Skeletal muscle satellite cell (primary cell): ENCODE measurements at regions not wholly inside any gene's neighbourhood (a gene's known extent, or its start where the extent isn't known, plus 50 kb on each side); places are given as distances from the start of the nearest gene placed in this dataset.

Source experiments
- H3K27me3 ChIP-seq: 2 replicates; pipeline ENCODE4 v1.7.0; 2013; ENCODE audit warnings: low read length; ENCODE audit not compliant: control insufficient read depth, insufficient read depth
- H3K36me3 ChIP-seq: 2 replicates; pipeline ENCODE4 v1.7.0; 2013; ENCODE audit warnings: mild to moderate bottlenecking, control low read depth, low read length; ENCODE audit not compliant: insufficient read depth
- H3K4me1 ChIP-seq: 2 replicates; pipeline ENCODE4 v1.7.0; 2013; ENCODE audit warnings: low read length; ENCODE audit not compliant: control insufficient read depth, insufficient read depth
- H3K4me2 ChIP-seq: 2 replicates; pipeline ENCODE4 v1.7.0; 2013; ENCODE audit warnings: mild to moderate bottlenecking, low read length
- H3K4me3 ChIP-seq: 2 replicates; pipeline ENCODE4 v1.7.0; 2013; ENCODE audit warnings: low read length
- H3K9ac ChIP-seq: 2 replicates; pipeline ENCODE4 v1.7.0; 2013; ENCODE audit warnings: mild to moderate bottlenecking, low read depth, low read length, moderate library complexity
- H3K9me3 ChIP-seq: replicated peaks from 2 replicates; pipeline ENCODE4 v1.7.0; 2013; ENCODE audit warnings: mild to moderate bottlenecking, control low read depth, low read length

DNA sequence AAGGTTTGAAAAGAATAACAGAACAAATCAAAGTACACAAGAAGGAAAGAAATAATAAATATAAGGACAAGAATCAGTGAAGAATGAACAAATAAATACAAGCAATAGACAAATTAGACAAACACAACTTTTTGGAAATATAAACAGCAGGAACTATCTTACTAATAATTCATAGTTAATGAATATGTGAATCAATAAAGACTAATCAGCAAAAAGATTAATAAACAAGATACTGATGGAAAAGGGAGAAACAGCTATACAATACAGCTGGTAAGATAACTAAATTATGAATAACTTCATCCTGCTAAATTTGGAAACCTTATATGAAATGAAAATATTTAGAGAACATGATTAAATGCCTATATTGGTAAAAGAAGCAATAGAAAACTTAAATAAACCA, 193.6 kb upstream of the SPRED2 start:
- Histone ChIP-seq H3K4me2 (no peak overlapping the region), H3K4me1 (no peaks in the 10 kb centered on the region), H3K9ac (no peak overlapping the region), H3K9me3 (no peaks in the 10 kb centered on the region), H3K36me3 (no peaks in the 10 kb centered on the region), H3K27me3 (peaks cover 44% of the 10 kb centered on the region), H3K4me3 (no peak overlapping the region)

DNA sequence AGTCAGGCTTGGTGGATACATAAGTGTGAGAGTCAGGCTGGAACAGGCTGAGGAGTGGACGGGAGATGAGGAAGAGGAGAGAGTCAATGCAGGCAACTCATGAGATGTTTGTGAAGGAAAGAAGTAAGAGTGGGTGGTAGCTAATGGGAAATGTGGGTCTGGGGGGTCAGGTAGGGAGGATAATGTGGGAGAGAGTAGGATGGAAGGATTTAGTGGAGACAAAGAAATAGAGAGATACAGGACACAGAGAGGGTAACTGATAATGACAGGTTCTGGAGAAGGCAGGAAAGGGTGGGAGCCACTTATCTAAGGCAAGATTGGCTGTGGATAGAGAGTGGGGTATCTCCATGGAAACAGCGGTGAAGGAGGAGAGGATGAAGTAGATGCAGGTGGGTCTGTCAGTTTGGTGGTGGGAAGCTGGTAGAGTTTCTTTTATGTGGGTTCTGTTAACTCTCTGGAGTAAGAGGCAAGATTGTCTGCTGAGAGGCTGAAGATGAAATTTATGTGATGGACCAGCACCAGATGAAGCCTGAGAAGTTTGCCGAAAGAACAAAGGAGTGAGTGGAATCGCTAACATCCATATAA, 190.6 kb upstream of the SPRED2 start:
- Histone ChIP-seq H3K4me1 (no peaks in the 10 kb centered on the region), H3K27me3 (peaks cover 62% of the 10 kb centered on the region), H3K4me2 (no peak overlapping the region), H3K4me3 (no peak overlapping the region), H3K9me3 (no peaks in the 10 kb centered on the region), H3K36me3 (no peaks in the 10 kb centered on the region), H3K9ac (no peak overlapping the region)

DNA sequence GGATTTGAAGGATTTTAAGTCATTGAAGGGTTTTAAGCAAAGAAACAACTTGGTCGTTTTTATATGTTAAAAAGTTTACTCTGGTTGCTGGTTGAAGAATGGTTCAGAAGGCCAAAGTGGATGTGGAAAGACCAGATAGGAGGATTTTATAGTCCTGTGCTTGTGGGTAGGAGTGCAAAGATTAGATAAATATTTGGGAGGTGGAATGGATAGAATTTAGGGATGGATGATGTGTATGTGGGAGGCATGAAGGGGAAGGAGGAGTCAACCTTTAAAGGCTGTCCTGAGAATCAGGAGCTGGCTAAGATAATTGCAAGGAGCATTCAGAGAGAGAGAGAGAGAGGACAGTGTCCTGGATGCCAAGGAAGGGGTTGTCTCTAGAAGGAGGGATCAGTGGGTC, 190.1 kb upstream of the SPRED2 start:
- H3K4me3 ChIP-seq = no peak overlapping the region
- peaks cover 68% of the 10 kb centered on the region for H3K27me3 ChIP-seq
- H3K9me3 ChIP-seq = no peaks in the 10 kb centered on the region
- H3K36me3 ChIP-seq = no peaks in the 10 kb centered on the region
- no peak overlapping the region for H3K4me2 ChIP-seq
- no peaks in the 10 kb centered on the region for H3K4me1 ChIP-seq
- H3K9ac ChIP-seq = no peak overlapping the region

DNA sequence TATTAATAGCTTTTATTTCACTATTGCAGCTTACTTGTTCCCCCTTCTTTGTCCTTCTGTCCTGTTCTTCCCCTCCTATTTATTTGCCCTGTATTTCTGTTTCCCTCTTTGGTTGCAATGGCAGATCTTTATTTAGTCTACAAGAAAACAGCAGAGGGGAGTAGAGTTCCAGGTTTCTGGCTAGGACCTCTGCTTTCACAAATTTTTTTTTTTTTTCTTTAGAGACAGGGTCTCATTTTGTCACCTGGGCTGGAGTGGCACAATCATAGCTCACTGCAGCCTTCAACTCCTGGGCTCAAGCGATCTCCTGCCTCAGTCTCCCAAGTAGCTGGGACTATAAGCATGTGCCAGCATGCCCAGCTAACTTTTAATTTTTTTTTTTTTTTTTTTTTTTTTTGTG, 188.1 kb upstream of the SPRED2 start:
- Histone ChIP-seq H3K36me3 (no peaks in the 10 kb centered on the region), H3K9ac (no peak overlapping the region), H3K4me2 (no peak overlapping the region), H3K27me3 (peaks cover 81% of the 10 kb centered on the region), H3K4me3 (no peak overlapping the region), H3K9me3 (no peaks in the 10 kb centered on the region), H3K4me1 (no peaks in the 10 kb centered on the region)

DNA sequence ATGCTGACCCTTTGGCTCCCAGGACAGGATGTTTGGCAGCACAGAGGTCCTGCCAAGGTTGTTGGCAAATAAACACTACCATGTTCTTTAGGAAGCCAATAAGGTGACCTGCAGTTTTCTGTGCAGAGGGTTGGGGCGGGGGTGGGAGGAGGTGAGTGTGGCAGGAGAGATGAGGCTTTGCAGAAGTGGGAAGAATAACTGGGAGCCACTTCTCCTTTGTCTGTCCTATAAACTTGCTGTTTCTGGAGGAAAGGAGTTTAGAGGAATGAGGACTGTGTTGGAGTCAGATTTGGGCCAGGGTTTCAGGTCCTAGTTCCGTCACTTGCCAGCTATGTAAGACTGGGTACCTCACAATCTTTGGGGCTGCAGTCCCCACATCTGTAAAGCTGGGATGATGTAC, 187.6 kb upstream of the SPRED2 start:
- Histone ChIP-seq H3K9ac (no peak overlapping the region), H3K9me3 (no peaks in the 10 kb centered on the region), H3K4me3 (no peak overlapping the region), H3K4me1 (no peaks in the 10 kb centered on the region), H3K36me3 (no peaks in the 10 kb centered on the region), H3K4me2 (no peak overlapping the region), H3K27me3 (peaks cover 81% of the 10 kb centered on the region)

DNA sequence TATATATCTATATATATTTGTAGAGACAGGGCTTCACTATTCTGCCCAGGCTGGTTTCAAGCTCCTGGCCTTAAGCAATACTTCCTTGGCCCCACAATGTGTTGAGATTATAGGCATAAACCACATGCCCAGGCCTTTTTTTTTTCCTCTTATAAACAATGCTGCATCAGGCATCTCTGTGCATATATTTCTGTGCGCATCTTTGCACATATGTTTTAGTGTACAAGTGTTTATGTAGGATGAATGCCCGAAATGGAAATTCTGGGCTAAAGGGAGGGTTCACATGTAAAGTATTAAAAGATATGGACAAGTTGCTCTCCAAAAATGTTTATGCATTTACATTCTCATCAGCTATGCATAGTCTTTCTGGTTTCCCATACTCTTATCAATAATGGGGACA, 183.2 kb upstream of the SPRED2 start:
- H3K4me3 ChIP-seq = no peak overlapping the region
- H3K4me2 ChIP-seq = no peak overlapping the region
- H3K4me1 ChIP-seq = no peaks in the 10 kb centered on the region
- no peaks in the 10 kb centered on the region for H3K9me3 ChIP-seq
- peaks cover 46% of the 10 kb centered on the region for H3K27me3 ChIP-seq
- H3K9ac ChIP-seq = no peak overlapping the region
- no peaks in the 10 kb centered on the region for H3K36me3 ChIP-seq

DNA sequence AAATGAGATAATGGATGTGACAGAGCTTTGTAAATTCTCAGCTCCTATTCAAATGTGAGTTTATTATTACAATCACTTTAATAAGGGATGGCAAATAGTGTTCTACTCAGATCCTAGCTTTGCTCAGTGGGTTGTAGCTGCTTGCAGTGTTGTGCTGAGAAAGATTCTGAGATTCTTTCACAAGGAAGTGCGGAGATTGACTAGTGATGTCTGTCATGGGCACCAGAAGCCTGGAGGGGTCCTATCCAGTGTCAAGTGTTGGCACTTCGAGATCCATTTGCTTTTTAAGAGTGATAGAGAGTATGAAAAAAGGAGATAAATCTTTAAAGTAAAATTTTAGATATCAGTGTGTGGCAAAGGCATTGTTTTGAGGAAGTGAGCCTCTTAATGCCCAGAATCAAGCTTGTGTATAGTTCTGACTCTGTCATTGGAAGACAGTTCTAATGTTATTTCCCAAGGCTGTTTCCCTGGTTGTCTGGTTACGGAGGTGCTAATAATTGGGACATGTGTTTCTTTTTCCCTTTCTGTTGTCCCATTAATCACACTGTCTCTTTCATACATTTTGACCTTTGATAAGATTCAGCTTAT, 181.7 kb upstream of the SPRED2 start:
- no peak overlapping the region for H3K4me3 ChIP-seq
- H3K9ac ChIP-seq = no peak overlapping the region
- H3K4me1 ChIP-seq = no peaks in the 10 kb centered on the region
- H3K36me3 ChIP-seq = no peaks in the 10 kb centered on the region
- H3K27me3 ChIP-seq = peaks cover 35% of the 10 kb centered on the region
- H3K9me3 ChIP-seq = no peaks in the 10 kb centered on the region
- no peak overlapping the region for H3K4me2 ChIP-seq

DNA sequence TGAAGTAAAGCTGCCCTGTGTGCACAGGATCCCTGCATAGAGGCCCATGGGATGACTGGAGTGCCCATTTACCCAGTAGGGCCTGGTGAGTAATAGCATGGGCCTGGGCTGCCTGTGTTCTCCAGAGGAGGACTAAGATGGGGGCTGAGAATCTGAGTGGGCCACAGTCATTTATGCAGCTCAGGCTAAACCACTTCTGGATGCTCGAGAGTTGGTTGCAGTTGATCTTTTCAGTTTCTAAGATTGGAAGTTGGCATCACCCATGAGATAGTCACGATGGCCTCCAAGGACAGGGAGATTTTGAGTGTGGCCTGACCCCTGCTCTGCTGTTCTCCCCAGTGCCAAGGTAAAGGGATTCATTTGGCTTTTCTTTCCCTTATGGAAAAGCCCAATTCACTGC, 179.1 kb upstream of the SPRED2 start:
- Histone ChIP-seq H3K9ac (no peak overlapping the region), H3K27me3 (peaks cover 34% of the 10 kb centered on the region), H3K4me3 (no peak overlapping the region), H3K9me3 (no peaks in the 10 kb centered on the region), H3K36me3 (no peaks in the 10 kb centered on the region), H3K4me1 (no peaks in the 10 kb centered on the region), H3K4me2 (no peak overlapping the region)

DNA sequence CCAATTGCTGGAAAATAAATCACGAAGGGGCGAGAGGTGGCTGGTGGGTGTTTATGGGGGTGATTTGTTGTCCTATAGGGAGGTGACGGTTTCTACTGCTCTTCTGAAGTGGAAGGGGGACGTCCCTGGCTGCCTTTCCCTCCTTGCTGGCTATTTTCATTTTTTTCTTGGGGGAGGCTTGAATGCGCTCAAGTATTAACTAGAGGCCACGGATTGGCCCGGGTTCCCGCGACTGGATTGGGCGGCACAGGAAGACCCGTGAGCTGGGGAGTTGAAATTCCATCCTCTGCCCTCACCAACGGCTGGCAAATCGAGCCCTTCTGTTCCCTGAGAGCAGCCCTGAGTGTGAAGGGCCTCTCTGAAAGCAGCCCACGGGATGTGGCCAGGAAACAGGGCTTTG, 176.5 kb upstream of the SPRED2 start:
- Histone ChIP-seq H3K4me1 (no peaks in the 10 kb centered on the region), H3K27me3 (peaks cover 31% of the 10 kb centered on the region), H3K36me3 (no peaks in the 10 kb centered on the region), H3K4me2 (no peak overlapping the region), H3K9ac (no peak overlapping the region), H3K4me3 (no peak overlapping the region), H3K9me3 (no peaks in the 10 kb centered on the region)

DNA sequence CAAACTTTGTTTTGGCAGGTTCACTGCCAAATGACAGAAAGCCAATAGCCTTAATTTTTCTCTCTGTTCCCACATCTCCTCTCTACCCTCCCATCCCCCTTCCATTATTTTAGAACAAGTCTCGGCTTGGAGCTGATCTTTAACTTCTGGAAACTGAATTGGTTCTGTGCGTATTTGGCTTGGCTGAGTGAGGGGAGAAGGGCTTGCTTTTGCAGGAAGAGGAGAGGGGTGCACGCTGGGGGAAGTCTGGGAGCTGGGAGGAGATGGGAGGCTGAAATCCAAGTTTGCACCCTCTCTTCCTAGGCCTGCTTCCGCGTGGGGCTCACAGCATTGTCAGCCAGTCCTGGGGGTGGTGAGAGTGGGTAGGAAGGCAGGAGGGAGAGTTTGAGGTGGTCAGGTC, 176.1 kb upstream of the SPRED2 start:
- Histone ChIP-seq H3K36me3 (no peaks in the 10 kb centered on the region), H3K9me3 (no peaks in the 10 kb centered on the region), H3K4me2 (no peak overlapping the region)

DNA sequence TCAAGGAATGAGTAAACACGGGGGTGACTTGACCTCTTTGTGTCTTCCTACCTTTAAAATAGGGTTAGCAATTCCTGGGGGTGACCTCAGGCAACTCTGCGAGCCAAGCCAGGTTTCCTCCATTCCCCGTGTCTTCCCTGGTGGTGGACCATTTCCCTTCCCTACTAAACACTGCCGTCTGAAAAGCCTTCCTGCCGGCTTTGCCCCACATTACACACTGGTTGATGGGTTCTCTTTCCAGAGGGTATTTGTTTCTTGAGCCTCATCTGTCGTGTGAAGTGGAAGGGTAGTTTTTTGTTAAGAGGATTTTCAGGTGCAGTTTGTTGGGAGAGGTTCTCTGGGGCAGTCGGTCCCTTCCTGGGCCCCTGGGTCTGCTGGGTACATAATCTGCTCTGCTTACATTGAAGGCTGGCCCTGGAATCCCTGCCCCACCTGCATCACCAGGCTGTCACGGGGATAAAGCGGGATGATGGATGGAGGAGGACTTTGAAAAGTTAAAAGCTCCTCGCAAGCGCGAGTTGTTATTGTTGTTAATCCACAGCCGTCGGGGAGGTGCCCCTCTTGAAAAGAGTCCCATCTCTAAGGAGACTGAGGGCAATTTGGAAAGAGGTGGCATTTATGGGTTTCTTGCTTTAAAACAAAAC, 175.4 kb upstream of the SPRED2 start:
- H3K27me3 ChIP-seq = peaks cover 26% of the 10 kb centered on the region
- no peaks in the 10 kb centered on the region for H3K36me3 ChIP-seq
- no peaks in the 10 kb centered on the region for H3K9me3 ChIP-seq
- no peaks in the 10 kb centered on the region for H3K4me1 ChIP-seq
- H3K9ac ChIP-seq = no peak overlapping the region
- H3K4me3 ChIP-seq = no peak overlapping the region
- H3K4me2 ChIP-seq = no peak overlapping the region

More for the DNA sequence above, 176.1 kb upstream of the SPRED2 start:
- Histone ChIP-seq H3K4me3 (no peak overlapping the region), H3K27me3 (peaks cover 26% of the 10 kb centered on the region), H3K9ac (no peak overlapping the region), H3K4me1 (no peaks in the 10 kb centered on the region)

DNA sequence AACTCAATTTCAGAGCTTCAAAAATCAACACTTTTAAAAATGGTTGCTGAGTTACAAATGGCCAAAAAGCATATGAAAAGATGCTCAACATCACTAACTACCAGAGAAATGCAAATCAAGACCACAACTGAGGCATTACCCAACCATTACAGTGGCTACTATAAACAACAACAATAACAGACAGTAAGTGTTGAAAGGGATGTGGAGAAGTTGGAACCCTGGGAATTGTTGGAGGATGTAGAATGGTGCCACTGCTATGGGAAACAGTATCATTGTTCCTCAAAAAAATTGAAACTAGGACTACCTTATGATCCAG, 173.3 kb upstream of the SPRED2 start:
- Histone ChIP-seq H3K27me3 (peaks cover 28% of the 10 kb centered on the region), H3K9me3 (no peaks in the 10 kb centered on the region), H3K4me2 (no peak overlapping the region), H3K36me3 (no peaks in the 10 kb centered on the region), H3K9ac (no peak overlapping the region), H3K4me1 (no peaks in the 10 kb centered on the region), H3K4me3 (no peak overlapping the region)
